ENCODE measurements at regions not wholly inside any gene's neighbourhood (a gene's known extent, or its start where the extent isn't known, plus 50 kb on each side); places are given as distances from the start of the nearest gene placed in this dataset.

- Histone ChIP-seq H3K36me3 (no peaks in the 10 kb centered on the region), H3K27ac (no peak overlapping the region), H3K4me3 (no peak overlapping the region), H3K9me3 (no peaks in the 10 kb centered on the region), H3K4me1 (ENCODE audit: insufficient read depth) (no peaks in the 10 kb centered on the region), H3K27me3 (no peaks in the 10 kb centered on the region)
- intact Hi-C loops (cut with DNase I), result no loop called here
- no peak for DNase-seq
- no peak for TF ChIP-seq POLR2A (IDR thresholded peaks at IDR 0.05)
- TF ChIP-seq EP300 (IDR thresholded peaks at IDR 0.05), result no peak
- TF ChIP-seq CTCF (IDR thresholded peaks at IDR 0.05), result no peak
Observed at GRCh38 chr6:112842330-112842685, 495.2 kb downstream of the RFPL4B start.

DNA sequence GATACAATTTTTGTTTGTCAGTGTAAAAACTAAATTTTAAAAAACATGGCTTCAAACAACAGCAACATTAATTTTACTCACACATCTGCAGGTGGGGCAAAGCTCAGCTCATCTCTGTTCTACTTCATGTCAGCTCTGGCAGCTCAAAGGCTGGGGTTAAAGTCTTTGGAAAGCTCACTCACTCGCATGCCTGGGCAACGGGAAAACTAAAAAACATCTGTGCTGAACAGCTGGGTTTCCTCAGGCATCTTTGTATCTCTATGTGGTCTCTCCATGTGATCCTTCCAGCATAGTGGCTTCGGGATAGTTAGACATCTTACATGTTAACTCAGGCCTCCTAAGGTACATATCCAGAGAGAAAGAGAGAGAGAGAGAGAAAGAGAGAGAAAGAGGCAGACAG, 499.6 kb downstream of the RFPL4B start:
- H3K27me3 ChIP-seq, result no peaks in the 10 kb centered on the region
- no peak for DNase-seq
- H3K36me3 ChIP-seq, result no peaks in the 10 kb centered on the region
- TF ChIP-seq EP300 (IDR thresholded peaks at IDR 0.05), result no peak
- TF ChIP-seq CTCF (IDR thresholded peaks at IDR 0.05), result no peak
- no peak for TF ChIP-seq POLR2A (IDR thresholded peaks at IDR 0.05)
- no peak overlapping the region for H3K4me3 ChIP-seq
- H3K4me1 ChIP-seq (ENCODE audit: insufficient read depth), result no peaks in the 10 kb centered on the region
- H3K27ac ChIP-seq, result no peak overlapping the region
- WGBS, 3 donors, result 10 to 15% (median 11%) methylated on average over 3 of the region's 3 CpGs
- intact Hi-C loops (cut with DNase I), result no loop called here
- no peaks in the 10 kb centered on the region for H3K9me3 ChIP-seq

GRCh38 chr6:112851146-112851545, 504.0 kb downstream of the RFPL4B start:
- Histone ChIP-seq H3K4me1 (ENCODE audit: insufficient read depth) (no peaks in the 10 kb centered on the region), H3K27me3 (no peaks in the 10 kb centered on the region), H3K36me3 (no peaks in the 10 kb centered on the region), H3K9me3 (no peaks in the 10 kb centered on the region), H3K27ac (no peak overlapping the region), H3K4me3 (no peak overlapping the region)
- 0 to 65% (median 62%) methylated on average over 1 of the region's 1 CpG for WGBS, 3 donors
- intact Hi-C loops (cut with DNase I), result no loop called here
- TF ChIP-seq POLR2A (IDR thresholded peaks at IDR 0.05) (no peak), EP300 (IDR thresholded peaks at IDR 0.05) (no peak), CTCF (IDR thresholded peaks at IDR 0.05) (no peak)
- no peak for DNase-seq

- no peaks in the 10 kb centered on the region for H3K4me1 ChIP-seq (ENCODE audit: insufficient read depth)
- TF ChIP-seq CTCF (IDR thresholded peaks at IDR 0.05) (no peak), POLR2A (IDR thresholded peaks at IDR 0.05) (no peak), EP300 (IDR thresholded peaks at IDR 0.05) (no peak)
- H3K36me3 ChIP-seq, result no peaks in the 10 kb centered on the region
- H3K9me3 ChIP-seq, result no peaks in the 10 kb centered on the region
- WGBS, 3 donors, result 82 to 95% (median 88%) methylated on average over 2 of the region's 2 CpGs
- DNase-seq, result no peak
- H3K27ac ChIP-seq, result no peak overlapping the region
- intact Hi-C loops (cut with DNase I), result no loop called here
- no peak overlapping the region for H3K4me3 ChIP-seq
- H3K27me3 ChIP-seq, result no peaks in the 10 kb centered on the region
Observed at GRCh38 chr6:112853162-112853561, 506.0 kb downstream of the RFPL4B start.

DNA sequence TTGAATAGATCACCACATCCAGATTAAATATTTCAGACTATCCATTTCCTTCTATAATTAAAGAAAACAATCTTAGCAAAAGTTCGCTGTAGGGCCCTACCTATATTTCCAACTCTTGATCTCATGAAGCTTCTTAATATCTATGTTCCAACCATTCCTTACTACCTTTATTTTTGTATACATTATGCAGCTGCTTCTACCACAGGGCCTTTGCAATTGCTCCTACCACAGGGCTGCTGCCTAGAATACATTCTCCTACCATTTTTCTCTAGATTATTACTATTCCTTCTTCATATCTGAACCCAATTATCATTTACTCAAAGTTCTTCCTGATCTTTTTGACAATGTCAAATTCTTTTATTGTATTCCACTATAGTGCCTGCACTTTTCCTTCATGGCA, 516.6 kb downstream of the RFPL4B start:
- intact Hi-C loops (cut with DNase I), result no loop called here
- H3K4me3 ChIP-seq, result no peak overlapping the region
- H3K27me3 ChIP-seq, result no peaks in the 10 kb centered on the region
- TF ChIP-seq EP300 (IDR thresholded peaks at IDR 0.05) (no peak), POLR2A (IDR thresholded peaks at IDR 0.05) (no peak), CTCF (IDR thresholded peaks at IDR 0.05) (no peak)
- WGBS, 3 donors, result 93 to 98% (median 96%) methylated on average over 1 of the region's 1 CpG
- no peak for DNase-seq
- no peak overlapping the region for H3K27ac ChIP-seq
- no peaks in the 10 kb centered on the region for H3K9me3 ChIP-seq
- no peaks in the 10 kb centered on the region for H3K4me1 ChIP-seq (ENCODE audit: insufficient read depth)
- no peaks in the 10 kb centered on the region for H3K36me3 ChIP-seq

Data from ovary (tissue), 7 donors.